AG09319 (cell line): ENCODE measurements at regions not wholly inside any gene's neighbourhood (a gene's known extent, or its start where the extent isn't known, plus 50 kb on each side); places are given as distances from the start of the nearest gene placed in this dataset.

Source experiments
- DNase-seq: peaks from one replicate; pipeline ENCODE4 v3.0.0-alpha.2; 2010; ENCODE audit warnings: low read depth; ENCODE audit errors: extremely low read depth
- TF ChIP-seq, protein P1 (sequence below): IDR thresholded peaks from 2 replicates; pipeline ENCODE4 v1.5.1; 2011; ENCODE audit warnings: low read depth, mild to moderate bottlenecking, inconsistent platforms, low read length, moderate library complexity

- TF ChIP-seq, protein P1, sequence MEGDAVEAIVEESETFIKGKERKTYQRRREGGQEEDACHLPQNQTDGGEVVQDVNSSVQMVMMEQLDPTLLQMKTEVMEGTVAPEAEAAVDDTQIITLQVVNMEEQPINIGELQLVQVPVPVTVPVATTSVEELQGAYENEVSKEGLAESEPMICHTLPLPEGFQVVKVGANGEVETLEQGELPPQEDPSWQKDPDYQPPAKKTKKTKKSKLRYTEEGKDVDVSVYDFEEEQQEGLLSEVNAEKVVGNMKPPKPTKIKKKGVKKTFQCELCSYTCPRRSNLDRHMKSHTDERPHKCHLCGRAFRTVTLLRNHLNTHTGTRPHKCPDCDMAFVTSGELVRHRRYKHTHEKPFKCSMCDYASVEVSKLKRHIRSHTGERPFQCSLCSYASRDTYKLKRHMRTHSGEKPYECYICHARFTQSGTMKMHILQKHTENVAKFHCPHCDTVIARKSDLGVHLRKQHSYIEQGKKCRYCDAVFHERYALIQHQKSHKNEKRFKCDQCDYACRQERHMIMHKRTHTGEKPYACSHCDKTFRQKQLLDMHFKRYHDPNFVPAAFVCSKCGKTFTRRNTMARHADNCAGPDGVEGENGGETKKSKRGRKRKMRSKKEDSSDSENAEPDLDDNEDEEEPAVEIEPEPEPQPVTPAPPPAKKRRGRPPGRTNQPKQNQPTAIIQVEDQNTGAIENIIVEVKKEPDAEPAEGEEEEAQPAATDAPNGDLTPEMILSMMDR: no peak
- no peak for DNase-seq
These were observed 84.2 kb upstream of the FOXF1 start for GRCh38 chr16:86426063-86426642.

DNA sequence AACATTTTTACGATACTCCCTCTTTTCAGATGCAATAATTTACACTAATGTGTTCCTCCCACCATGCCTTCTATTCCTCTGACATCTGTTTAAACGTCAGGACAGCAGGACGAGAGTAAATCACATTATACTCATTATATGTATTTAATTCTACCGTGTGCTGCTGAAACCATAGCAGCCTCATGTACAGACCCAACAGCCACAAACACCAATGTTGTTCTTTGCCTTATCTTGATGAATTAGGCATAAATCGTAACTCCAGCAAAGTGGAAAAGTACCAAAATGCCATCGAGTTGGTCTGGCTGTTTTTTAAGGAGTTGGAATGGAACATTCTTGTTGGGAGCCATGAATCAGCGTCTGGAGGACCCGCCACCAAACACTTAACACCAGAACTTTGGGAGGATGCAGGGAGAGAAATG lies 82.9 kb upstream of the FOXF1 start:
- TF ChIP-seq, protein P1: no peak
- no peak for DNase-seq

DNA sequence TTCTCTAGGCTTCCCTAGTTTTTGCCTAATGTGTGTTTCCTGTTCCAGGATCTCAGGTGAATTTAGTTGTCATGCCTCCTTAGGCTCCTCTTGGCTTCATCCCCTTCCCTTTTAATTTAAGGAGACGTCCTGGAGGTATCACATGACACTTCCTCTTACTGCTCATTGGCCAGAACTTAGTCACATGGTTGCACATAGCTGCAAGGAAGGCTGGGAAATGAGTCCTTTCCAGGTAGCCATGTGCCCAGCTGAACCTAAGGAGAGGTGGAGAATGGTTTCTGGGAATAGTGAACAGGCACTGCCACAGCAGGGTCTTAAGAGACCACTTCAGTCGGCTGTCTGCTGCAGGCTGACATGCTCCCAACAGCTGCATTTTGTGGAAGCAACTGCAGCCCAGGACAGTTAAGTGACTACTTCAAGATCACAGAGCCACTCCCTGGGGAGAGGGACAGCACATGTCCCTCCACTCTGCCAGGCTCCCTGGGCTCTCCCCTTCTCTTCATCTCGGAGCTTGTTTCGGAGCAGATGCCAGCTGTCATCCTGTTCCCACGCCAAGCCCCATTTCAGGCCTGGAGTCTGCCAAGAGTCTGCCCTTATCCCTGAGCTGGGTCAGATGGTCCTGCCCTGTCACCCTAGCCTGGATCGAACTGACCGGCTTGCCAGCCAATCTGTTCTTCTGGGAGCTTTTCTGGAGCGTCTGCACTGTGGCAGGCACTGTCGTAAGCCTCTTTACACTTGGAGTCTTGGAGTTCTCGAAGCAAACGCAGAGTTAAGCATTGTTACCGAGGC lies 81.4 kb upstream of the FOXF1 start:
- no peak for DNase-seq
- TF ChIP-seq, protein P1: no peak

DNA sequence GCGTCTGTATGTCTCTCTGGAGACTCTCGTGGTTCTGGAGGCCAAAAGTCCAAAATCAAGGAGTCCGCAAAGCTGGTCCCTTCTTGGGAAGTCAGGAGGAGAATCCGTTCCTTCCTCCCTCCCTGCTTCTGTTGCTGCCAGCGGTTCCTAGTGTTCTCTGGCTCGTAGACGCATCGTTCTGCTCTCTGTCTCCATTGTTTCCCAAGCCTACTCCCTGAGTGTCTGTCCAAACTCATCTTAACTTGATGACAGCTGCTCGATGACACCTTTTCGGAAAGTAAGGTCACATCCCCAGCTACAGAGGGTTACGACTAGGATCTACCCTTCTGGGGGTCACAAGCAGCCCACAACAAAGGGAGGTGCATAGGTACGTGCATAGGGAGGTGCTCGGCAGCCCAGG lies 80.7 kb upstream of the FOXF1 start:
- TF ChIP-seq, protein P1: no peak
- DNase-seq: no peak

GRCh38 chr16:86430814-86431213 lies 79.5 kb upstream of the FOXF1 start:
- TF ChIP-seq, protein P1: no peak
- no peak for DNase-seq

DNA sequence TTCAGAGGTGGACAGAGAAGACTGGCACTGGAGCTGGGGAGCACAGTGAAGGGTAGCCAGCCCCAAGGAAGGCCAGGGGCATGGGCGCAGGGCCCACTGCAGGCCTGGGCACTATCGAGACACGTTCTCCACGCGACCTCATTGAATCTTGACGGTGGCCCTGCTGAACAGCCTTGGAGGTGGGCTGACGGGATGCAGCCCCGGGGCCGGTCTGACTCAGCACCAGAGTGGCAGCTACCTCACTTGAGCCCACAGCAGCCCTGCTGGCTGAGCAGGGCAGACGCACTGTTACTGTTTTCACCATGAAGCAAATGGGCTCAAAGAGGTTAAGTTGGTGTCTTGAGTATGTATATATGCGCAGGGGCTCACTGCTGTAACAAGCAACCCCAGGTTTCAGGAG lies 78.8 kb upstream of the FOXF1 start:
- TF ChIP-seq, protein P1: no peak

DNA sequence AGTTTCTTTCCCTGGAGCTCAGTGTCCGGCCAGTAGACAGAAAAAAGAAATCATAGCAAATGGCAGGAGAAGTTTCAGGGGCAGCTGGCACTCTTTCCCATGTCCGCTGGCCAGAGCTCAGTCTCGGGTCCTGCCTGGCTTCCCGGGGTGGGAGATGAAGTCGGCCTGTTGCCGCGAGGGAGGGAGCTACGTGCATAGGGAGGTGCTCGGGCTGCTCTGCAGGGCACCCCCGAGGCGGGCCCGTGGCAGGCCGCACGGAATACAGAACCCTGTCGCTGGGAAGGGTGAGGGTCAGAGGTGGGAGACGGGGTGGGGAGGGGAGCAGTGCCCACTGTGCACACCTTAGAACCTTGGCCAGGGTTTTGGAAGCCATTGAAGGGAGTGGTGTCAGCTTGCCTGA lies 78.3 kb upstream of the FOXF1 start:
- DNase-seq: no peak
- TF ChIP-seq, protein P1: no peak

More for the DNA sequence above, 78.8 kb upstream of the FOXF1 start:
- DNase-seq: no peak
